Astrocyte (in vitro differentiated cells and primary cell): ENCODE measurements at regions not wholly inside any gene's neighbourhood (a gene's known extent, or its start where the extent isn't known, plus 50 kb on each side); places are given as distances from the start of the nearest gene placed in this dataset.
A peak's percentile ranks its signal among the peaks of the same experiment; 100 is the strongest.

Experiments used
- DNase-seq: peaks from one replicate; pipeline ENCODE4 v3.0.0-alpha.2; 2010; ENCODE audit warnings: low read depth
- FAIRE-seq: peaks from 2 replicates; lab custom pipeline; 2011; peaks lifted over from hg19 to GRCh38; lab: Jason Lieb, UNC
- H2AFZ ChIP-seq: 2 replicates; pipeline ENCODE4 v1.6.0; 2012; ENCODE audit warnings: low read depth, low read length, inconsistent platforms
- H3K27ac ChIP-seq: 2 replicates; pipeline ENCODE4 v1.5.1; 2011; ENCODE audit warnings: low read depth, low read length, inconsistent platforms
- H3K27me3 ChIP-seq: 2 replicates; pipeline ENCODE4 v1.6.0; 2011; ENCODE audit warnings: low read length, inconsistent platforms; ENCODE audit not compliant: insufficient read depth
- H3K36me3 ChIP-seq: 2 replicates; pipeline ENCODE4 v1.5.1; 2011; ENCODE audit warnings: low read length, inconsistent platforms; ENCODE audit not compliant: insufficient read depth
- H3K4me1 ChIP-seq: 2 replicates; pipeline ENCODE4 v1.5.1; 2011; ENCODE audit warnings: low read length, inconsistent platforms; ENCODE audit not compliant: insufficient read depth
- H3K4me2 ChIP-seq: 2 replicates; pipeline ENCODE4 v1.6.0; 2012; ENCODE audit warnings: low read length, inconsistent platforms
- H3K4me3 ChIP-seq: 2 replicates; pipeline ENCODE4 v1.5.1; 2011; ENCODE audit warnings: low read depth, mild to moderate bottlenecking, low read length, inconsistent platforms; ENCODE audit not compliant: insufficient read depth
- H3K79me2 ChIP-seq: 2 replicates; pipeline ENCODE4 v1.6.0; 2012; ENCODE audit warnings: mild to moderate bottlenecking, low read length, inconsistent platforms; ENCODE audit not compliant: insufficient read depth
- H3K9ac ChIP-seq: 2 replicates; pipeline ENCODE4 v1.6.0; 2012; ENCODE audit warnings: mild to moderate bottlenecking, low read length, inconsistent platforms
- H3K9me3 ChIP-seq: 2 replicates; pipeline ENCODE4 v1.5.1; 2012; ENCODE audit warnings: low read depth, mild to moderate bottlenecking, low read length, inconsistent platforms; ENCODE audit not compliant: insufficient read depth
- H4K20me1 ChIP-seq: 2 replicates; pipeline ENCODE4 v1.6.0; 2012; ENCODE audit warnings: low read length, inconsistent platforms; ENCODE audit not compliant: insufficient read depth
- H3K27ac Mint-ChIP-seq: one replicate; pipeline ENCODE4 v1.8.0; 2021; ENCODE audit warnings: mild to moderate bottlenecking, mixed read lengths; ENCODE audit not compliant: unreplicated experiment
- H3K27me3 Mint-ChIP-seq: one replicate; pipeline ENCODE4 v1.8.0; 2021; ENCODE audit warnings: low read depth, mixed read lengths; ENCODE audit not compliant: unreplicated experiment
- H3K36me3 Mint-ChIP-seq: one replicate; pipeline ENCODE4 v1.8.0; 2021; ENCODE audit warnings: low read depth, mixed read lengths; ENCODE audit not compliant: unreplicated experiment
- H3K4me1 Mint-ChIP-seq: one replicate; pipeline ENCODE4 v1.8.0; 2021; ENCODE audit warnings: low read depth, mixed read lengths; ENCODE audit not compliant: unreplicated experiment
- H3K4me3 Mint-ChIP-seq: one replicate; pipeline ENCODE4 v1.8.0; 2021; ENCODE audit warnings: mild to moderate bottlenecking, moderate library complexity, mixed read lengths; ENCODE audit not compliant: unreplicated experiment
- H3K9me3 Mint-ChIP-seq: one replicate; pipeline ENCODE4 v1.8.0; 2021; ENCODE audit warnings: mild to moderate bottlenecking, mixed read lengths; ENCODE audit not compliant: unreplicated experiment
- CTCF ChIP-seq: IDR thresholded peaks from 2 replicates; pipeline ENCODE4 v1.5.1; 2011; ENCODE audit warnings: low read depth, mild to moderate bottlenecking, inconsistent platforms, low read length, moderate library complexity; ENCODE audit not compliant: insufficient read depth
- EZH2 ChIP-seq: IDR thresholded peaks from 2 replicates; pipeline ENCODE4 v1.6.1; 2012; ENCODE audit warnings: mild to moderate bottlenecking, low read length, inconsistent platforms; ENCODE audit not compliant: insufficient read depth

GRCh38 chr15:96122077-96123027, 208.1 kb upstream of the NR2F2 start:
- no peaks in the 10 kb centered on the region for H3K9me3 ChIP-seq
- no peaks in the 10 kb centered on the region for H4K20me1 ChIP-seq
- no peak for TF ChIP-seq EZH2
- TF ChIP-seq CTCF = no peak
- H3K36me3 ChIP-seq = no peaks in the 10 kb centered on the region
- no peak overlapping the region for H3K4me3 Mint-ChIP-seq
- FAIRE-seq (no peak), DNase-seq (peak; percentile 25)
- H3K4me2 ChIP-seq = no peak overlapping the region
- H2AFZ ChIP-seq = no peak overlapping the region
- peaks cover 19% of the 10 kb centered on the region for H3K4me1 Mint-ChIP-seq
- H3K27ac ChIP-seq = no peak overlapping the region
- H3K9me3 Mint-ChIP-seq = peaks cover 3% of the 10 kb centered on the region
- no peak overlapping the region for H3K4me3 ChIP-seq
- no peaks in the 10 kb centered on the region for H3K36me3 Mint-ChIP-seq
- H3K27me3 ChIP-seq = no peaks in the 10 kb centered on the region
- H3K27me3 Mint-ChIP-seq = peaks cover 3% of the 10 kb centered on the region
- peaks cover 6% of the 10 kb centered on the region for H3K4me1 ChIP-seq
- H3K27ac Mint-ChIP-seq = no peak overlapping the region
- no peak overlapping the region for H3K9ac ChIP-seq
- no peaks in the 10 kb centered on the region for H3K79me2 ChIP-seq

GRCh38 chr15:96123028-96123400, 207.5 kb upstream of the NR2F2 start:
- H3K4me2 ChIP-seq = no peak overlapping the region
- no peaks in the 10 kb centered on the region for H3K9me3 ChIP-seq
- H3K9ac ChIP-seq = no peak overlapping the region
- TF ChIP-seq EZH2 (no peak), CTCF (no peak)
- H3K36me3 Mint-ChIP-seq = no peaks in the 10 kb centered on the region
- H3K4me3 ChIP-seq = no peak overlapping the region
- H3K4me1 Mint-ChIP-seq = peaks cover 19% of the 10 kb centered on the region
- H3K79me2 ChIP-seq = no peaks in the 10 kb centered on the region
- no peak overlapping the region for H3K27ac ChIP-seq
- H3K27me3 Mint-ChIP-seq = peaks cover 3% of the 10 kb centered on the region
- no peak for FAIRE-seq
- H3K27ac Mint-ChIP-seq = no peak overlapping the region
- no peaks in the 10 kb centered on the region for H3K27me3 ChIP-seq
- no peaks in the 10 kb centered on the region for H3K36me3 ChIP-seq
- H4K20me1 ChIP-seq = no peaks in the 10 kb centered on the region
- H3K4me1 ChIP-seq = peaks cover 6% of the 10 kb centered on the region
- no peak overlapping the region for H3K4me3 Mint-ChIP-seq
- DNase-seq = no peak
- no peak overlapping the region for H2AFZ ChIP-seq
- H3K9me3 Mint-ChIP-seq = peaks cover 3% of the 10 kb centered on the region
